ENCODE measurements at regions not wholly inside any gene's neighbourhood (a gene's known extent, or its start where the extent isn't known, plus 50 kb on each side); places are given as distances from the start of the nearest gene placed in this dataset.

DNA sequence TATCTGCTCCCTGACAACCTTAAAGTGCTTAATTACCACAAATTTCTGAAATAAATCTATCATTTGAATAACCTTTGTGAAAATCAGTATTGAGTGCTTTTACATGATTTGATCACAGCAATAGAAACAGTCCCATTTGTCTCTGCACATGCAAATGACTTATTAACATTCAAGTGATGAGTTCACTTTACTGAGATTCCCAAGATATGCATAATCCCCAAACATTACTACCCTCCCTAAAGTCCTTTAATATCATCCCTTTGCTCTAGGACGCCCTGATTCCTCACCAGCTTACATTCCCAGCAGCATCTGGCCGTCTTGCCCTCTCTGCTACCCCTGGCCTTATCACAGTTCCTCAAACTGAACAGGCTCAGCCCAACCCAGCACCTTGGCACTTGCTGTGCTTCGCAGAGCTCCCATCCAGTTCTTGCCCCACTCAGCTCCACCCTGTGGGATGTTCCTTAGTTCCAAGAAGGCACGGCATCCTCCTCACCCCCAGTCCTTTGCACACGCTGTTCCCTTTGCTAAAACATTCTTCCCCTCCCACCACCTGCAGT, 347.5 kb downstream of the PREX1 start:
- Histone ChIP-seq H3K9me3 (ENCODE audit: control insufficient read depth, insufficient read depth, low read length) (no peaks in the 10 kb centered on the region), H3K4me3 (ENCODE audit: low read length) (no peak overlapping the region), H3K27ac (ENCODE audit: low read length) (no peak overlapping the region), H3K4me1 (ENCODE audit: control insufficient read depth, insufficient read depth, low read length) (peaks cover 4% of the 10 kb centered on the region), H3K36me3 (ENCODE audit: control insufficient read depth, insufficient read depth, low read length) (no peaks in the 10 kb centered on the region), H3K27me3 (ENCODE audit: control insufficient read depth, insufficient read depth, low read length) (no peaks in the 10 kb centered on the region)
- DNase-seq (ENCODE audit: low read depth, low spot score): no peak
- WGBS (ENCODE audit: insufficient coverage, insufficient read length): no CpG with 5 or more reads among the region's 5 CpGs

DNA sequence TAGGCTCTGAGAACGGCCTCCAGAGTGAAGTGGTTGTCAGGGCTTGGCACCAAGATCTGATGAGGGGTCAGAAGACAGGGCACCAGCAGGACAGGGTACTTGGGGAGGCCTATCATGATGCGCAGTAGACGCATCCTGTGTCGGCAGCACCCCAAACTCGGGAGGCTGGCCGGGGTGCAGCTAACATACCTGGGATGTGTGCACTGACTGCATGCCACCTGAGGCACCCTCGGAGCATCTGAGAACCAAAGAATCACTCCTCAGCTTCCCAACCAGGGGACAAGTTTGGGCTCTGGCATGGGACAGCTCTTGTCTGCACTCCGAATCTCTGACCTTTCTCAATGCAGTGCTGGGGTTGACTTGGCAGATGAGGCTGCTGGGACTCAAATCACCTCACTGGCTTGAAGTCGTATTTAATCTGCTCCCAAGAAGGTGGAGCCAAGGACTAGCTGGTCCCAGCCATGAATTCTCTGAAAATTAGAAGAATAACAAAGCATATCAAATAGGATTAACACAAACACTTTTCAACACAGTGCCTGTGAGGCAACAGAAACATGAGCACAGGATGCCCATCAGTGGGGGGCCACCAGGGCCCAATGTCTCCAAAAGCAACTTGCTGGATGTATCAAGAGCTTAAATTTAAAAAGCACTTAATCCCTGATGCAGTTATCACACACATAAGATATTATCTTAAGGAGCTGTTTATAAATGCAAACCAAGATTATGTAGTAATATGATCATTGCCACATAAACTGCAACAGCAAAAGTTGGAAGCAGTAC, 348.8 kb downstream of the PREX1 start:
- Histone ChIP-seq H3K27me3 (ENCODE audit: control insufficient read depth, insufficient read depth, low read length) (no peaks in the 10 kb centered on the region), H3K36me3 (ENCODE audit: control insufficient read depth, insufficient read depth, low read length) (no peaks in the 10 kb centered on the region), H3K4me1 (ENCODE audit: control insufficient read depth, insufficient read depth, low read length) (peaks cover 4% of the 10 kb centered on the region), H3K9me3 (ENCODE audit: control insufficient read depth, insufficient read depth, low read length) (no peaks in the 10 kb centered on the region), H3K27ac (ENCODE audit: low read length) (no peak overlapping the region), H3K4me3 (ENCODE audit: low read length) (no peak overlapping the region)
- WGBS (ENCODE audit: insufficient coverage, insufficient read length): no CpG with 5 or more reads among the region's 9 CpGs
- DNase-seq (ENCODE audit: low read depth, low spot score): no peak

- no peaks in the 10 kb centered on the region for H3K27me3 ChIP-seq (ENCODE audit: control insufficient read depth, insufficient read depth, low read length)
- no peak for DNase-seq (ENCODE audit: low read depth, low spot score)
Measured at GRCh38 chr20:48478370-48478769, 349.4 kb downstream of the PREX1 start.

GRCh38 chr20:48476854-48477253, 350.9 kb downstream of the PREX1 start:
- no peaks in the 10 kb centered on the region for H3K9me3 ChIP-seq (ENCODE audit: control insufficient read depth, insufficient read depth, low read length)
- peaks cover 4% of the 10 kb centered on the region for H3K4me1 ChIP-seq (ENCODE audit: control insufficient read depth, insufficient read depth, low read length)
- WGBS (ENCODE audit: insufficient coverage, insufficient read length): no CpG with 5 or more reads among the region's 11 CpGs
- H3K36me3 ChIP-seq (ENCODE audit: control insufficient read depth, insufficient read depth, low read length): no peaks in the 10 kb centered on the region
- H3K27ac ChIP-seq (ENCODE audit: low read length): no peak overlapping the region
- H3K4me3 ChIP-seq (ENCODE audit: low read length): no peak overlapping the region
- DNase-seq (ENCODE audit: low read depth, low spot score): no peak
- H3K27me3 ChIP-seq (ENCODE audit: control insufficient read depth, insufficient read depth, low read length): no peaks in the 10 kb centered on the region

More at GRCh38 chr20:48478370-48478769, 349.4 kb downstream of the PREX1 start:
- Histone ChIP-seq H3K4me3 (ENCODE audit: low read length) (no peak overlapping the region), H3K9me3 (ENCODE audit: control insufficient read depth, insufficient read depth, low read length) (no peaks in the 10 kb centered on the region), H3K27ac (ENCODE audit: low read length) (no peak overlapping the region), H3K36me3 (ENCODE audit: control insufficient read depth, insufficient read depth, low read length) (no peaks in the 10 kb centered on the region), H3K4me1 (ENCODE audit: control insufficient read depth, insufficient read depth, low read length) (peaks cover 4% of the 10 kb centered on the region)
- WGBS (ENCODE audit: insufficient coverage, insufficient read length): no CpG with 5 or more reads among the region's 5 CpGs

DNA sequence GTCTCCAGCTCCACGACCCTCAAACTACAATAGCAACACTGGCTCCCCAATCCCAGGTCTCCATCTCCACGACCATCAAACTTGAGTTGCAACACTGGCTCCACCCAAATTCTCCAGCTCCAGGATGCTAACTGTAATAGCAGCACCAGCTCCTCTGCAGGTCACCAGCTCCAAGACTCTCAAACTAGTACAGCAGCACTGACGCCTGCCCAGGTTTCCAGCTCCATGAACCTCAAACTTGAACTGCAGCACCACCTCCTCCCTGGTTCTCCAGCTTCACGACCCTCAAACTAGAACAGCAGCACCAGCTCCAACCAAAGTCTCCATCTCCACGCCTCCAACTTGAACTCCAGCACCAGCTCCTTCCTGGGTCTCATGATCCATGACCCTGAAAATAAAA, 353.8 kb downstream of the PREX1 start:
- no peaks in the 10 kb centered on the region for H3K36me3 ChIP-seq (ENCODE audit: control insufficient read depth, insufficient read depth, low read length)

DNA sequence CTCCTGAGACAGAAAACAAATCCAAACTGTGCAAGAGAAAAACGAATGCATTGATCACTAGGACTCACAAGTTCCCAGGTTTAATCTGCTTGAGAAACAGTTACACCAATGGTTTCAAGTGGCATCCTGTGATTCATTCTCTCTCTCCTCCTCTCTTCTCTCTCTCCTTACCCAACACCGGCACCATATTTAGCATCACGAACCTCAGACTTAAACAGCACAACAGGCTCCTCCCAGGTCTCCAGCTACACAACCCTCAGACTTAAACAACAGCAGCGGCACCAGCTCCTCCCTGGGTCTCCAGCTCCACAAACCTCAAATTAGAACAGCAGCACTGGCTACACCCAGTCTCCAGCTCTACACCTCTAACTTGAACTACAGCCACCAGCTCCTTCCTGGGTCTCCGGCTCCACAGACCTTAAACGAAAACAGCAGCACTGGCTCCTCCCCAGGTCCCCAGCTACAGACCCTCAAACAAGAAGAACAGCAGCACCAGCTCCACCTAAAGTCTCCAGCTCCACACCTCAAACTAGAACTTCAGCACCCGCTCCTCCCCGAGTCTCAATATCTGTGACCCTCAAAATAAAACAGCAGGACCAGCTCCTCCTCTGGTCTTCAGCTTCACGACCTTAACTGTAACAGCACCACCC, 355.9 kb downstream of the PREX1 start:
- H3K36me3 ChIP-seq (ENCODE audit: control insufficient read depth, insufficient read depth, low read length): no peaks in the 10 kb centered on the region
- no peaks in the 10 kb centered on the region for H3K9me3 ChIP-seq (ENCODE audit: control insufficient read depth, insufficient read depth, low read length)
- no peaks in the 10 kb centered on the region for H3K27me3 ChIP-seq (ENCODE audit: control insufficient read depth, insufficient read depth, low read length)
- WGBS (ENCODE audit: insufficient coverage, insufficient read length): 100% methylated on average over 2 of the region's 9 CpGs
- no peak overlapping the region for H3K27ac ChIP-seq (ENCODE audit: low read length)
- H3K4me3 ChIP-seq (ENCODE audit: low read length): no peak overlapping the region
- no peaks in the 10 kb centered on the region for H3K4me1 ChIP-seq (ENCODE audit: control insufficient read depth, insufficient read depth, low read length)
- DNase-seq (ENCODE audit: low read depth, low spot score): no peak

More for the DNA sequence above, 353.8 kb downstream of the PREX1 start:
- Histone ChIP-seq H3K4me3 (ENCODE audit: low read length) (no peak overlapping the region), H3K27me3 (ENCODE audit: control insufficient read depth, insufficient read depth, low read length) (no peaks in the 10 kb centered on the region), H3K4me1 (ENCODE audit: control insufficient read depth, insufficient read depth, low read length) (peaks cover 4% of the 10 kb centered on the region), H3K9me3 (ENCODE audit: control insufficient read depth, insufficient read depth, low read length) (no peaks in the 10 kb centered on the region), H3K27ac (ENCODE audit: low read length) (no peak overlapping the region)
- DNase-seq (ENCODE audit: low read depth, low spot score): no peak
- no CpG with 5 or more reads among the region's 5 CpGs for WGBS (ENCODE audit: insufficient coverage, insufficient read length)

GRCh38 chr20:48471176-48471575, 356.6 kb downstream of the PREX1 start:
- Histone ChIP-seq H3K4me1 (ENCODE audit: control insufficient read depth, insufficient read depth, low read length) (no peaks in the 10 kb centered on the region), H3K36me3 (ENCODE audit: control insufficient read depth, insufficient read depth, low read length) (no peaks in the 10 kb centered on the region), H3K9me3 (ENCODE audit: control insufficient read depth, insufficient read depth, low read length) (no peaks in the 10 kb centered on the region), H3K4me3 (ENCODE audit: low read length) (no peak overlapping the region), H3K27ac (ENCODE audit: low read length) (no peak overlapping the region), H3K27me3 (ENCODE audit: control insufficient read depth, insufficient read depth, low read length) (no peaks in the 10 kb centered on the region)
- no peak for DNase-seq (ENCODE audit: low read depth, low spot score)
- WGBS (ENCODE audit: insufficient coverage, insufficient read length): no CpG with 5 or more reads among the region's 5 CpGs

DNA sequence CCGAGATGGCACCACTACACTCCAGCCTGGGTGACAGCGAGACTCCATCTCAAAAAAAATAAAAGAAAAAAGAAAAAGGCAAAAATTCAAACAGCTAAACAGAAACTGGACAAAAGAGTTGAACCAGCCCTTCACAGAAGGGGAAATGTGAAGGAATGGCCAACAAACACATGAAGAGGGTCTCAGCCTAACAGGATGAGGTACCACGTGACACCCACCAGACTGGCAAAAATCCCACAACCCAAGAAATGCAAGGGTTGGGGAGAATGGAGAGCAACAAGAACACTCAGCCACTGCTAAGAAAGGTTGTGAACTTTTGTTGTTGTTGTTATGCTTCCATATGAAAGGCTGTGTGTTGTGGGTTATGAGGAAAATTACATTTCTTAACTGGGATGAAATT, 357.7 kb downstream of the PREX1 start:
- WGBS (ENCODE audit: insufficient coverage, insufficient read length): no CpG with 5 or more reads among the region's 3 CpGs
- Histone ChIP-seq H3K4me3 (ENCODE audit: low read length) (no peak overlapping the region), H3K36me3 (ENCODE audit: control insufficient read depth, insufficient read depth, low read length) (no peaks in the 10 kb centered on the region), H3K4me1 (ENCODE audit: control insufficient read depth, insufficient read depth, low read length) (no peaks in the 10 kb centered on the region), H3K9me3 (ENCODE audit: control insufficient read depth, insufficient read depth, low read length) (no peaks in the 10 kb centered on the region), H3K27ac (ENCODE audit: low read length) (no peak overlapping the region), H3K27me3 (ENCODE audit: control insufficient read depth, insufficient read depth, low read length) (no peaks in the 10 kb centered on the region)
- DNase-seq (ENCODE audit: low read depth, low spot score): no peak

GRCh38 chr20:48469026-48469425, 358.8 kb downstream of the PREX1 start:
- Histone ChIP-seq H3K27me3 (ENCODE audit: control insufficient read depth, insufficient read depth, low read length) (no peaks in the 10 kb centered on the region), H3K9me3 (ENCODE audit: control insufficient read depth, insufficient read depth, low read length) (no peaks in the 10 kb centered on the region), H3K27ac (ENCODE audit: low read length) (no peak overlapping the region), H3K36me3 (ENCODE audit: control insufficient read depth, insufficient read depth, low read length) (no peaks in the 10 kb centered on the region), H3K4me3 (ENCODE audit: low read length) (no peak overlapping the region; the same call in 1 of the 2 replicates), H3K4me1 (ENCODE audit: control insufficient read depth, insufficient read depth, low read length) (no peaks in the 10 kb centered on the region)
- no CpG with 5 or more reads among the region's 4 CpGs for WGBS (ENCODE audit: insufficient coverage, insufficient read length)
- no peak for DNase-seq (ENCODE audit: low read depth, low spot score)

- no CpG with 5 or more reads among the region's 5 CpGs for WGBS (ENCODE audit: insufficient coverage, insufficient read length)
- Histone ChIP-seq H3K27ac (ENCODE audit: low read length) (no peak overlapping the region), H3K4me1 (ENCODE audit: control insufficient read depth, insufficient read depth, low read length) (no peaks in the 10 kb centered on the region), H3K27me3 (ENCODE audit: control insufficient read depth, insufficient read depth, low read length) (no peaks in the 10 kb centered on the region), H3K36me3 (ENCODE audit: control insufficient read depth, insufficient read depth, low read length) (no peaks in the 10 kb centered on the region), H3K9me3 (ENCODE audit: control insufficient read depth, insufficient read depth, low read length) (no peaks in the 10 kb centered on the region), H3K4me3 (ENCODE audit: low read length) (no peak overlapping the region)
- DNase-seq (ENCODE audit: low read depth, low spot score): no peak
Measured at GRCh38 chr20:48468571-48468970, 359.2 kb downstream of the PREX1 start.
